Neuronal stem cell (in vitro differentiated cells): ENCODE measurements at regions not wholly inside any gene's neighbourhood (a gene's known extent, or its start where the extent isn't known, plus 50 kb on each side); places are given as distances from the start of the nearest gene placed in this dataset.

ENCODE experiments used
- DNase-seq: peaks from one replicate; pipeline ENCODE4 v3.0.0-alpha.2; 2013; ENCODE audit warnings: low spot score
- H2AFZ ChIP-seq: one replicate; pipeline ENCODE4 v1.6.1; 2013; ENCODE audit warnings: mild to moderate bottlenecking, low read length, inconsistent platforms
- H2AK5ac ChIP-seq: 2 replicates; pipeline ENCODE4 v1.6.1; 2013; ENCODE audit warnings: low read depth, mild to moderate bottlenecking, inconsistent platforms, low read length, moderate library complexity, mixed read lengths
- H2BK120ac ChIP-seq: 2 replicates; pipeline ENCODE4 v1.6.1; 2013; ENCODE audit warnings: low read depth, mild to moderate bottlenecking, inconsistent platforms, low read length, moderate library complexity, mixed read lengths
- H2BK12ac ChIP-seq: one replicate; pipeline ENCODE4 v1.6.1; 2013; ENCODE audit warnings: low read length, inconsistent platforms
- H2BK15ac ChIP-seq: 2 replicates; pipeline ENCODE4 v1.6.1; 2013; ENCODE audit warnings: mild to moderate bottlenecking, low read length, inconsistent platforms, mixed read lengths
- H2BK5ac ChIP-seq: one replicate; pipeline ENCODE4 v1.6.1; 2013; ENCODE audit warnings: inconsistent platforms, mild to moderate bottlenecking, low read length, moderate library complexity
- H3K14ac ChIP-seq: one replicate; pipeline ENCODE4 v1.6.1; 2013; ENCODE audit warnings: low read length, inconsistent platforms
- H3K18ac ChIP-seq: 2 replicates; pipeline ENCODE4 v1.6.1; 2013; ENCODE audit warnings: low read length, inconsistent platforms
- H3K23ac ChIP-seq: 2 replicates; pipeline ENCODE4 v1.6.1; 2013; ENCODE audit warnings: low read depth, mild to moderate bottlenecking, mixed read lengths, low read length, inconsistent platforms; ENCODE audit not compliant: poor library complexity
- H3K27ac ChIP-seq: replicated peaks from 3 replicates; pipeline ENCODE4 v1.5.1; 2013; ENCODE audit warnings: low read length, inconsistent platforms
- H3K27me3 ChIP-seq, 3 experiments: 2 replicates each; pipeline ENCODE4 v1.6.1; 2013; ENCODE audit warnings: low read length in 3 of 3, mild to moderate bottlenecking in 2 of 3, inconsistent platforms in 1 of 3, low read depth in 1 of 3, mixed read lengths in 1 of 3, moderate library complexity in 1 of 3; ENCODE audit not compliant: control insufficient read depth in 3 of 3, insufficient read depth in 3 of 3
- H3K36me3 ChIP-seq, 2 donors: replicated peaks in 1 of 2; 2 replicates each; pipeline ENCODE4 v1.6.1; 2013; ENCODE audit warnings: low read length in 2 of 2; ENCODE audit not compliant: control insufficient read depth in 2 of 2, insufficient read depth in 2 of 2
- H3K4ac ChIP-seq: 2 replicates; pipeline ENCODE4 v1.6.1; 2013; ENCODE audit warnings: inconsistent platforms, mild to moderate bottlenecking, low read length, moderate library complexity
- H3K4me1 ChIP-seq, 2 donors: 1 replicate in 1 of 2; 2 replicates in 1 of 2; pipeline ENCODE4 v1.6.1; 2013; ENCODE audit warnings: low read length in 2 of 2, low read depth in 1 of 2; ENCODE audit not compliant: control insufficient read depth in 2 of 2, insufficient read depth in 1 of 2
- H3K4me2 ChIP-seq: one replicate; pipeline ENCODE4 v1.6.1; 2013; ENCODE audit warnings: mild to moderate bottlenecking, low read length, inconsistent platforms; ENCODE audit not compliant: insufficient read depth, poor library complexity, severe bottlenecking
- H3K4me3 ChIP-seq, 2 donors: 2 replicates each; pipeline ENCODE4 v1.5.1; 2013; ENCODE audit warnings: low read length in 2 of 2, mild to moderate bottlenecking in 2 of 2, inconsistent platforms in 1 of 2, moderate library complexity in 1 of 2
- H3K79me1 ChIP-seq: one replicate; pipeline ENCODE4 v1.6.1; 2013; ENCODE audit warnings: low read depth, mild to moderate bottlenecking, inconsistent platforms, low read length, moderate library complexity
- H3K9ac ChIP-seq: one replicate; pipeline ENCODE4 v1.6.1; 2013; ENCODE audit warnings: mild to moderate bottlenecking, low read depth, low read length, inconsistent platforms; ENCODE audit not compliant: poor library complexity
- H3K9me3 ChIP-seq, 2 donors: replicated peaks in 1 of 2; 2 replicates each; pipeline versions ENCODE3 to v1.6.1; 2013; ENCODE audit warnings: low read length in 2 of 2, mild to moderate bottlenecking in 2 of 2, inconsistent platforms in 1 of 2, low read depth in 1 of 2, mixed read lengths in 1 of 2, moderate library complexity in 1 of 2; ENCODE audit not compliant: control insufficient read depth in 2 of 2, insufficient read depth in 1 of 2
- H4K8ac ChIP-seq: one replicate; pipeline ENCODE4 v1.6.1; 2013; ENCODE audit warnings: low read depth, mild to moderate bottlenecking, inconsistent platforms, low read length, moderate library complexity
- H4K91ac ChIP-seq: one replicate; pipeline ENCODE4 v1.6.1; 2013; ENCODE audit warnings: low read length, low read depth, mild to moderate bottlenecking, inconsistent platforms; ENCODE audit not compliant: poor library complexity
- WGBS, 2 donors: extraction: QIAGEN DNeasy Blood & Tissue Kit; methylation state at CpG; one replicate each; pipeline ENCODE4 v1.1.7; 2013; ENCODE audit warnings: missing lambda C conversion rate in 2 of 2, mixed read lengths in 1 of 2; ENCODE audit not compliant: insufficient read length in 2 of 2, insufficient replicate concordance in 1 of 2; ENCODE audit errors: extremely low coverage in 2 of 2; 5-methylcytosine and 5-hydroxymethylcytosine counted together

DNA sequence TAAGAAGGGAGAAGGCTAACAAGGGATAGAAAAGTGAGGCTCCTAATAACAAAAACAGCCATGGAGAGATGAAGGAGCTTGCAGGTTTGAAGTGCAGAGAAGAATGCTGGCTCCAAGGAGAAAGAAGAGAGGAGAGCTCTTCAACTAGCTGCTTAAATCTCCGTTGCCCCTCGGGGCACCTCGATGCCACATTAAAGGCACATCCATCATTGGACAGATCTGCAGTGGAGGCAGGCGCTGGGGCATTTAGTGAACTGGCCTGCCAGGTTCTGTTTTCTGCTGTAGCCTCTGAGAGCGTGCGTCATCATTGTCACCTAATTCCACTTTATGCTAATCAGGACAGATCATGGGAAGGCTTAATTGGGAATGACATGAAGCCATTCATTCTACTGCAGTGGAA is 1426.2 kb upstream of the WWC1 start:
- no peak overlapping the region for H3K18ac ChIP-seq
- H3K14ac ChIP-seq: no peak overlapping the region
- no peak overlapping the region for H3K4me2 ChIP-seq
- no peak overlapping the region for H2AFZ ChIP-seq
- no peak overlapping the region for H3K23ac ChIP-seq
- peaks cover 6 to 8% of the 10 kb centered on the region in 2 donors for H3K4me1 ChIP-seq
- no peak overlapping the region for H2AK5ac ChIP-seq
- H3K4me3 ChIP-seq: no peak overlapping the region
- H3K9me3 ChIP-seq: no peaks in the 10 kb centered on the region
- H3K27ac ChIP-seq: no peak overlapping the region
- H2BK12ac ChIP-seq: no peak overlapping the region
- no peak for DNase-seq
- H3K36me3 ChIP-seq: no peaks in the 10 kb centered on the region
- no CpG with 5 or more reads among the region's 6 CpGs for WGBS, 2 donors
- no peak overlapping the region for H2BK5ac ChIP-seq
- H2BK120ac ChIP-seq: no peak overlapping the region
- no peak overlapping the region for H2BK15ac ChIP-seq
- H3K9ac ChIP-seq: no peak overlapping the region
- no peak overlapping the region for H4K8ac ChIP-seq
- H4K91ac ChIP-seq: no peak overlapping the region
- H3K79me1 ChIP-seq: no peaks in the 10 kb centered on the region
- no peak overlapping the region for H3K4ac ChIP-seq
- no peaks in the 10 kb centered on the region for H3K27me3 ChIP-seq

DNA sequence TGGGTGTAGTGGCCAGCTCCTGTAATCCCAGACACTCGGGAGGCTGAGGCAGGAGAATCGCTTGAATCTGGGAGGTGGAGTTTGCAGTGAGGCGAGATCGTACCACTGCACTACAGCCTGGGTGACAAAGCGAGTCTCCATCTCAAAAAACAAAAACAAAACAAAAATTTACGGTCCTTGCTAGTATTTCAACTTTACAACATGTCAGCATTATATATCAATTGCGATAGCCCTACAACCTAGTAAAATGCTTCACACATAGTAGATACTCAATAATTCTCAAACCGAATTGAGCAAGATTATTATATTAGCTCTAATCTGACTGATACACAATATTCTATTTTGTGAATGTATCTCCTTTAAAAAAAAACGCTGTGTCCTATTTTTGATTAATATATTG is 1411.0 kb upstream of the WWC1 start:
- Histone ChIP-seq H3K18ac (no peak overlapping the region), H3K9ac (no peak overlapping the region), H2BK120ac (no peak overlapping the region), H4K91ac (no peak overlapping the region), H3K4me2 (no peak overlapping the region), H3K23ac (no peak overlapping the region), H4K8ac (no peak overlapping the region), H3K4me3 (no peak overlapping the region), H3K27me3 (no peaks in the 10 kb centered on the region), H2BK15ac (no peak overlapping the region), H3K4ac (no peak overlapping the region), H2AFZ (no peak overlapping the region), H2BK12ac (no peak overlapping the region), H3K36me3 (no peaks in the 10 kb centered on the region), H2AK5ac (no peak overlapping the region), H3K14ac (no peak overlapping the region), H3K9me3 (no peaks in the 10 kb centered on the region), H3K79me1 (no peaks in the 10 kb centered on the region), H3K27ac (no peak overlapping the region), H2BK5ac (no peak overlapping the region), H3K4me1 (no peaks in the 10 kb centered on the region)
- no peak for DNase-seq
- no CpG with 5 or more reads among the region's 9 CpGs for WGBS, 2 donors

DNA sequence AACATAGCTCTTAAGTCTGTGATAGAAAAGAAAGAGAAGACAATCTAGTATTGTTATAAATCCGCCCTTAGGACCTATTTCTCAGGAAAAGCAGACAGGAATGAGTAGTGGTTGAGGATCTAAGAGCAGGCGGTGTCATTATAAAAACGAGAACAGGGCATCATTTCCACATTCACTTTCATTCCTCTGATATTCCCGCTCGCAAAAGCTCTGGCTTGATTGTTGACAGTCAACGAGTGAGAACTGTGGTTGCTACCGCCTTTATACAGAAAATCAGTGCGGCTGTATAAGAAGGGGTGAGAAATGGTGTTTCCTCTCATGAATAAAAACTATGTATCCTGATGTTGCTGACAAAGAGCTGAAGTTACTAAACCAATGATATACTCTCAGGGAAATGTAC is 1409.6 kb upstream of the WWC1 start:
- no peak overlapping the region for H2AFZ ChIP-seq
- no peak overlapping the region for H3K9ac ChIP-seq
- H2AK5ac ChIP-seq: no peak overlapping the region
- no peaks in the 10 kb centered on the region for H3K36me3 ChIP-seq
- no peaks in the 10 kb centered on the region for H3K9me3 ChIP-seq
- H2BK12ac ChIP-seq: no peak overlapping the region
- H3K23ac ChIP-seq: no peak overlapping the region
- H3K79me1 ChIP-seq: no peaks in the 10 kb centered on the region
- no peaks in the 10 kb centered on the region for H3K27me3 ChIP-seq
- H3K4me2 ChIP-seq: no peak overlapping the region
- no peak overlapping the region for H4K91ac ChIP-seq
- H2BK15ac ChIP-seq: no peak overlapping the region
- H2BK5ac ChIP-seq: no peak overlapping the region
- H3K4me3 ChIP-seq: no peak overlapping the region
- H3K14ac ChIP-seq: no peak overlapping the region
- no peak for DNase-seq
- no peak overlapping the region for H3K18ac ChIP-seq
- no peak overlapping the region for H2BK120ac ChIP-seq
- H3K4me1 ChIP-seq: no peaks in the 10 kb centered on the region
- H3K27ac ChIP-seq: no peak overlapping the region
- whole genome bisulfite sequencing, 2 donors: no CpG with 5 or more reads among the region's 8 CpGs
- H4K8ac ChIP-seq: no peak overlapping the region
- H3K4ac ChIP-seq: no peak overlapping the region

DNA sequence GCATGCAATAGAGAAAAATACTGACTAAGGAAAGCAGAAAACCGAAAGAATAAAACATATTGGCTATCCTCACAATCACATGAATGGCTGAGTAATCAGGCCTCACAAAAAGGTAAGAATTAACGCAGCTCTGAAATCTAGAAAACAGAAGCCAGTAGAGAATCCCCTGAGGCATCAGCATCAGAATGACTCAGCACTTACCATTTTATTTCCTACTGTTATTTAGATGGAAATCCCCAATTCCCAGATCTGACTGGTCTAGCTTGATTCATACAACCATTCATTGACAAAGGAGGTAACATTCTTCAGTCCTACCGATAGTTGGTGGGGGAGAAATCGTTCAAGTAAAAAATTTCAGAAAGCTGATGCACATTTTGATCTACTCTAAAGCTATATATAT is 1408.4 kb upstream of the WWC1 start:
- H3K18ac ChIP-seq: no peak overlapping the region

More for the DNA sequence above, 1408.4 kb upstream of the WWC1 start:
- no peak overlapping the region for H3K23ac ChIP-seq
- H3K9me3 ChIP-seq: no peaks in the 10 kb centered on the region
- no peaks in the 10 kb centered on the region for H3K4me1 ChIP-seq
- H3K27ac ChIP-seq: no peak overlapping the region
- H3K4ac ChIP-seq: no peak overlapping the region
- H3K14ac ChIP-seq: no peak overlapping the region
- H3K9ac ChIP-seq: no peak overlapping the region
- H2BK12ac ChIP-seq: no peak overlapping the region
- no peak overlapping the region for H2AFZ ChIP-seq
- H2BK120ac ChIP-seq: no peak overlapping the region
- H4K8ac ChIP-seq: no peak overlapping the region
- H3K79me1 ChIP-seq: no peaks in the 10 kb centered on the region
- no peaks in the 10 kb centered on the region for H3K36me3 ChIP-seq
- H2BK5ac ChIP-seq: no peak overlapping the region
- no peak overlapping the region for H4K91ac ChIP-seq
- no peak for DNase-seq
- no peak overlapping the region for H2AK5ac ChIP-seq
- WGBS, 2 donors: no CpG with 5 or more reads among the region's 4 CpGs
- no peak overlapping the region for H3K4me3 ChIP-seq
- no peak overlapping the region for H2BK15ac ChIP-seq
- no peak overlapping the region for H3K4me2 ChIP-seq
- no peaks in the 10 kb centered on the region for H3K27me3 ChIP-seq
